H1 (cell line): ENCODE measurements at regions not wholly inside any gene's neighbourhood (a gene's known extent, or its start where the extent isn't known, plus 50 kb on each side); places are given as distances from the start of the nearest gene placed in this dataset.

Experiments used
- EZH2 ChIP-seq: fragments of 200-600 bp; sonication (generic); IDR thresholded peaks from 2 replicates; pipeline ENCODE4 v1.7.1; 2012; ENCODE audit warnings: low read depth, mild to moderate bottlenecking, moderate library complexity, low read length, inconsistent platforms; ENCODE audit not compliant: severe bottlenecking
- SIN3A ChIP-seq, 2 experiments: IDR thresholded peaks in 1 of 2; conservative IDR thresholded peaks in 1 of 2; 2 replicates each; pipeline ENCODE4 v1.6.1; 2011 to 2012; ENCODE audit warnings: low read length in 2 of 2, improper control_type of control experiment in 1 of 2, low read depth in 1 of 2, mild to moderate bottlenecking in 1 of 2

GRCh38 chr12:105911966-105912365 lies 226.8 kb downstream of the NUAK1 start (continued):
- TF ChIP-seq SIN3A (conservative IDR thresholded peaks at IDR 0.05 in 1 of 2, IDR thresholded peaks at IDR 0.05 in 1 of 2; ENCODE audit: low read depth in 1 of 2, low read length in 2 of 2) (no peak), EZH2 (no peak)
